ENCODE measurements at regions not wholly inside any gene's neighbourhood (a gene's known extent, or its start where the extent isn't known, plus 50 kb on each side); places are given as distances from the start of the nearest gene placed in this dataset.
"Not testable (repeated sequence)": the region's sequence is repeated elsewhere in the genome, so short reads cannot be mapped to it uniquely, and the experiment has no call there.

GRCh38 chr20:36082315-36082915 is 72.1 kb upstream of the EPB41L1 start:
- H3K9ac ChIP-seq (ENCODE audit: low read depth, low read length), result no peak overlapping the region
- H3K9me3 ChIP-seq (ENCODE audit: control insufficient read depth, insufficient read depth, low read length), result no peaks in the 10 kb centered on the region; the same call in 1 of the 2 replicates
- H3K27me3 ChIP-seq (ENCODE audit: control insufficient read depth, insufficient read depth, low read length), result no peaks in the 10 kb centered on the region
- H3K36me3 ChIP-seq (ENCODE audit: control insufficient read depth, insufficient read depth, low read length), result no peaks in the 10 kb centered on the region
- H3K27ac ChIP-seq (ENCODE audit: low read depth, low read length), result peak overlapping the region; percentile 28
- H3K4me1 ChIP-seq (ENCODE audit: control insufficient read depth, insufficient read depth, low read length), result no peaks in the 10 kb centered on the region
- H3K4me3 ChIP-seq (ENCODE audit: low read depth, low read length), result no peak overlapping the region

DNA sequence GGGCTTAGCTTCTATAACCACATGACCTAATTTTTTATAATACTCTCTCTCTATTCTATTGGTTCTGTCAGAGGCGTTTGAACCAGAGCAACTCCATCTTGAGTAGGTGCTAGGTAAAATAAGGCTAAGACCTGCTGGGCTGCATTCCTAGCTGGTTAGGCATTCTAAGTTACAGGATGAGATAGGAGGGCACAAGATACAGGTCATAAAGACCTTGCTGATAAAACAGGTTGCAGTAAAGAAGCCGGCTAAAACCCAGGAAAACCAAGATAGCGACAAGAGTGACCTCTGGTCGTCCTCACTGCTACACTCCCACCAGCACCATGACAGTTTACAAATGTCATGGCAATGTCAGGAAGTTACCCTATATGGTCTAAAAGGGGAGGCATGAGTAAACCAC is 71.3 kb upstream of the EPB41L1 start:
- not testable (repeated sequence) for H3K9me3 ChIP-seq (ENCODE audit: control insufficient read depth, insufficient read depth, low read length); H3K4me3 ChIP-seq (ENCODE audit: low read depth, low read length); H3K27me3 ChIP-seq (ENCODE audit: control insufficient read depth, insufficient read depth, low read length); H3K4me1 ChIP-seq (ENCODE audit: control insufficient read depth, insufficient read depth, low read length); H3K36me3 ChIP-seq (ENCODE audit: control insufficient read depth, insufficient read depth, low read length); H3K9ac ChIP-seq (ENCODE audit: low read depth, low read length)
- H3K27ac ChIP-seq (ENCODE audit: low read depth, low read length), result peak overlapping the region; percentile 28

GRCh38 chr20:36084356-36084755 is 70.2 kb upstream of the EPB41L1 start:
- Histone ChIP-seq H3K36me3 (ENCODE audit: control insufficient read depth, insufficient read depth, low read length) (no peaks in the 10 kb centered on the region), H3K9me3 (ENCODE audit: control insufficient read depth, insufficient read depth, low read length) (no peaks in the 10 kb centered on the region; the same call in 1 of the 2 replicates), H3K27ac (ENCODE audit: low read depth, low read length) (no peak overlapping the region), H3K4me3 (ENCODE audit: low read depth, low read length) (no peak overlapping the region), H3K27me3 (ENCODE audit: control insufficient read depth, insufficient read depth, low read length) (no peaks in the 10 kb centered on the region), H3K9ac (ENCODE audit: low read depth, low read length) (no peak overlapping the region), H3K4me1 (ENCODE audit: control insufficient read depth, insufficient read depth, low read length) (no peaks in the 10 kb centered on the region)

DNA sequence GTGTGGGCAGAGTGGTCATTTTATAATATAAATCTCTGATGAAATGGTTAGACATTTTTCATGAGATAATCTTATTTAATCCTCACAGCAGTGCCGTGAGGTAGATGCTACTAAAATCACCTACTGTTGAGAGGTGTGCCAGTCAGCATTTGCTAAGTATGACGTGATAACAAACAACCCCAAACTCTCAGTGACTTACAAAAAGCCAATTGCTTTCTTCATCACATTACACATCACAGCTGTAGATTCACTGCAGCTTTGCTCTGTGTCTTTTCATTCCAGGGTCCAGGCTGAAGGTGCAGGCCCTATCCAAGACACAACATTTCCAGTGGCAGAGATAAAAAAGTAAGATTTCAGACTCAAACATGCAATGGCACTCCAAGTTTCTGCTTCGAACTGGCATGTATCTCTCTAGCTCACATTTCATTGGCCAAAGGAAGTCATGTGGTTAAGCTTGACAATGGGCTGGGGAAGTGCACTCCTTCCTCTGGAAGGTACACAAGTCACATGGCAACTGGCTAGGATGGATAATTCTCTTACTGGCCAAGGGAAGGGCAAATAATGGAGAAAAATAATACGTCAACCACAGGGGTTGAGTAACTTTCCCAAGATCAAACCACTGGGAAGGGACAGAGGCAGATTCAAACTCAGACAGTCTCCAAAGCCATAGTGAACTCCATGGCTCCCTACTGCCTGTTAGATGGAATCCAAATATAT is 69.5 kb upstream of the EPB41L1 start:
- H3K4me1 ChIP-seq (ENCODE audit: control insufficient read depth, insufficient read depth, low read length), result no peaks in the 10 kb centered on the region
- no peak overlapping the region for H3K4me3 ChIP-seq (ENCODE audit: low read depth, low read length)
- H3K27me3 ChIP-seq (ENCODE audit: control insufficient read depth, insufficient read depth, low read length), result no peaks in the 10 kb centered on the region
- H3K9me3 ChIP-seq (ENCODE audit: control insufficient read depth, insufficient read depth, low read length), result no peaks in the 10 kb centered on the region; the same call in 1 of the 2 replicates
- no peaks in the 10 kb centered on the region for H3K36me3 ChIP-seq (ENCODE audit: control insufficient read depth, insufficient read depth, low read length)
- H3K9ac ChIP-seq (ENCODE audit: low read depth, low read length), result no peak overlapping the region
- no peak overlapping the region for H3K27ac ChIP-seq (ENCODE audit: low read depth, low read length)

- Histone ChIP-seq H3K27me3 (ENCODE audit: control insufficient read depth, insufficient read depth, low read length) (peaks cover 3% of the 10 kb centered on the region; the same call in 1 of the 2 replicates), H3K9me3 (ENCODE audit: control insufficient read depth, insufficient read depth, low read length) (no peaks in the 10 kb centered on the region; the same call in 1 of the 2 replicates), H3K4me1 (ENCODE audit: control insufficient read depth, insufficient read depth, low read length) (no peaks in the 10 kb centered on the region), H3K4me3 (ENCODE audit: low read depth, low read length) (no peak overlapping the region), H3K36me3 (ENCODE audit: control insufficient read depth, insufficient read depth, low read length) (no peaks in the 10 kb centered on the region), H3K9ac (ENCODE audit: low read depth, low read length) (no peak overlapping the region), H3K27ac (ENCODE audit: low read depth, low read length) (no peak overlapping the region)
These were observed 68.8 kb upstream of the EPB41L1 start for GRCh38 chr20:36085686-36086267.

DNA sequence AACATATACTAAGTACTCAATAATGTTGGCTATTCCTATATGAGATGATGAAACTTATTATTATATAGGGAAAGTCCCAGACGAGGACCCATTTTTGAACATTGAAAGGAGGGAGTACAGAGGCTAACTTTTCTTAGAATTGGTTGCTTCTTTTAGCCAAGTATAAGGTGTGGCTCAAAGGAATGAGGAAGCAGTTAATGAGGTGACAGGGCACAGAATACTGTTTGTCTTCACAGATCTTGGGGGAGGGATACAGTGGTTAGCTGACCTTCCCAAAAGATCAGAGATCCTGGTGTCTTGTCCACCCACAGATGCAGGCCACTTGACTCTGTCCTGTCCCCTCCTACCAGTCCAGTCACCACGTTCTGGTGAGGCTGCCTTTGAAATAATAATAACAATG is 67.8 kb upstream of the EPB41L1 start:
- no peak overlapping the region for H3K27ac ChIP-seq (ENCODE audit: low read depth, low read length)

GRCh38 chr20:36090223-36090622 is 64.3 kb upstream of the EPB41L1 start:
- Histone ChIP-seq H3K9ac (ENCODE audit: low read depth, low read length) (no peak overlapping the region), H3K36me3 (ENCODE audit: control insufficient read depth, insufficient read depth, low read length) (no peaks in the 10 kb centered on the region), H3K27ac (ENCODE audit: low read depth, low read length) (no peak overlapping the region), H3K4me3 (ENCODE audit: low read depth, low read length) (no peak overlapping the region), H3K9me3 (ENCODE audit: control insufficient read depth, insufficient read depth, low read length) (no peaks in the 10 kb centered on the region), H3K4me1 (ENCODE audit: control insufficient read depth, insufficient read depth, low read length) (peaks cover 18% of the 10 kb centered on the region), H3K27me3 (ENCODE audit: control insufficient read depth, insufficient read depth, low read length) (peaks cover 34% of the 10 kb centered on the region)

More for the DNA sequence above, 67.8 kb upstream of the EPB41L1 start:
- Histone ChIP-seq H3K9ac (ENCODE audit: low read depth, low read length) (no peak overlapping the region), H3K9me3 (ENCODE audit: control insufficient read depth, insufficient read depth, low read length) (no peaks in the 10 kb centered on the region; the same call in 1 of the 2 replicates), H3K4me1 (ENCODE audit: control insufficient read depth, insufficient read depth, low read length) (peaks cover 6% of the 10 kb centered on the region), H3K4me3 (ENCODE audit: low read depth, low read length) (no peak overlapping the region), H3K36me3 (ENCODE audit: control insufficient read depth, insufficient read depth, low read length) (no peaks in the 10 kb centered on the region), H3K27me3 (ENCODE audit: control insufficient read depth, insufficient read depth, low read length) (peaks cover 4% of the 10 kb centered on the region)

- no peaks in the 10 kb centered on the region for H3K9me3 ChIP-seq (ENCODE audit: control insufficient read depth, insufficient read depth, low read length)
- no peak overlapping the region for H3K9ac ChIP-seq (ENCODE audit: low read depth, low read length)
- H3K36me3 ChIP-seq (ENCODE audit: control insufficient read depth, insufficient read depth, low read length), result no peaks in the 10 kb centered on the region
- peak overlapping the region; percentile 53 for H3K27ac ChIP-seq (ENCODE audit: low read depth, low read length)
- H3K4me3 ChIP-seq (ENCODE audit: low read depth, low read length), result peak overlapping the region; percentile 55
- H3K27me3 ChIP-seq (ENCODE audit: control insufficient read depth, insufficient read depth, low read length), result peaks cover 50% of the 10 kb centered on the region
- peaks cover 18% of the 10 kb centered on the region for H3K4me1 ChIP-seq (ENCODE audit: control insufficient read depth, insufficient read depth, low read length)
These were observed 62.8 kb upstream of the EPB41L1 start for GRCh38 chr20:36091561-36092397.

DNA sequence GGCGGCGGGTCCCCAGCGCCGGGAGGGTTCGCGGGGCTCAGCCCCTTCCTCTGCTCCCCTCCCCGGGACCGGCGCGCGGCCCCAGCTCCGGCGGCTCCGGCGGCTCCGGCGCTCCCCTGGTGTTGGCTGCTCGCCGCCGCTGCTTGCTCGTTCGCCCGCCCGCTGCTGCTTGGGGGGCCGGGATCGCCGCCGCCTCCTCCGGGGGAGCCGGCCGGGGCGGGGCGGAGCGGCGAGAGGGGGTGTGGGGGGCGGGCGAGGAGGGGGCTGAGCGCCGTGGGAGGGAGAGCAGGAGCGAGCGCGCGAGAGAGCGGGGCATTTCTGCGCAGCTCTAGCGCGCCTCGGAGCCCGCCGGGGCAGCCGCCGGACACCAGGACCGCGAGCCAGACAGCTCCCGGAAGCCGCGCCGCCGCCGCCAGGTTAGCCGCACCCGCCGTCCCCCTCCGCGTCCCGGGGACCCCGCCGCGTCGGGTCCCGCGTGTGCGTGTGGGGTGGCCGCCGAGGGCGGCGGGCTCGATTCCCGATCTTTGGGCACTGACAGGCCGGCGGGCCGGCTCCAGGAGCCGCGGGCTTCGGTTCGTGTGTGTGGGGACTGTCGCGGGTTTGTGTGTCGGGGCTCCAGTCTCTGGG is 62.0 kb upstream of the EPB41L1 start:
- H3K4me3 ChIP-seq (ENCODE audit: low read depth, low read length), result peak overlapping the region; percentile 55
- H3K9me3 ChIP-seq (ENCODE audit: control insufficient read depth, insufficient read depth, low read length), result no peaks in the 10 kb centered on the region
- H3K9ac ChIP-seq (ENCODE audit: low read depth, low read length), result no peak overlapping the region
- H3K36me3 ChIP-seq (ENCODE audit: control insufficient read depth, insufficient read depth, low read length), result no peaks in the 10 kb centered on the region
- peaks cover 24% of the 10 kb centered on the region for H3K4me1 ChIP-seq (ENCODE audit: control insufficient read depth, insufficient read depth, low read length)
- no peak overlapping the region for H3K27ac ChIP-seq (ENCODE audit: low read depth, low read length)
- peaks cover 57% of the 10 kb centered on the region for H3K27me3 ChIP-seq (ENCODE audit: control insufficient read depth, insufficient read depth, low read length)

- Histone ChIP-seq H3K4me1 (ENCODE audit: control insufficient read depth, insufficient read depth, low read length) (peaks cover 29% of the 10 kb centered on the region), H3K9me3 (ENCODE audit: control insufficient read depth, insufficient read depth, low read length) (no peaks in the 10 kb centered on the region), H3K9ac (ENCODE audit: low read depth, low read length) (no peak overlapping the region), H3K36me3 (ENCODE audit: control insufficient read depth, insufficient read depth, low read length) (no peaks in the 10 kb centered on the region), H3K27ac (ENCODE audit: low read depth, low read length) (no peak overlapping the region), H3K27me3 (ENCODE audit: control insufficient read depth, insufficient read depth, low read length) (peaks cover 63% of the 10 kb centered on the region), H3K4me3 (ENCODE audit: low read depth, low read length) (peak overlapping the region; percentile 55)
These were observed 61.3 kb upstream of the EPB41L1 start for GRCh38 chr20:36093025-36093803.

All from HUES48 (cell line).